ENCODE measurements at regions not wholly inside any gene's neighbourhood (a gene's known extent, or its start where the extent isn't known, plus 50 kb on each side); places are given as distances from the start of the nearest gene placed in this dataset.

- H3K27me3 ChIP-seq (replicated peaks; ENCODE audit: control insufficient read depth, insufficient read depth, low read length) = no peaks in the 10 kb centered on the region
- no peaks in the 10 kb centered on the region for H3K9me3 ChIP-seq (ENCODE audit: control insufficient read depth, low read length)
- H3K4me3 ChIP-seq (ENCODE audit: low read length) = no peak overlapping the region
- no peak for DNase-seq (ENCODE audit: low read depth)
- no peaks in the 10 kb centered on the region for H3K36me3 ChIP-seq (ENCODE audit: control insufficient read depth, insufficient read depth, low read length, severe bottlenecking)
- H3K9ac ChIP-seq (ENCODE audit: low read length) = no peak overlapping the region
- no peaks in the 10 kb centered on the region for H3K4me1 ChIP-seq (ENCODE audit: control insufficient read depth, insufficient read depth, low read length)
These were observed 184.2 kb upstream of the STAC start for GRCh38 chr3:36196058-36196457.

- Histone ChIP-seq H3K4me1 (ENCODE audit: control insufficient read depth, insufficient read depth, low read length) (no peaks in the 10 kb centered on the region), H3K4me3 (ENCODE audit: low read length) (no peak overlapping the region), H3K9ac (ENCODE audit: low read length) (no peak overlapping the region), H3K9me3 (ENCODE audit: control insufficient read depth, low read length) (no peaks in the 10 kb centered on the region), H3K27me3 (replicated peaks; ENCODE audit: control insufficient read depth, insufficient read depth, low read length) (no peaks in the 10 kb centered on the region), H3K36me3 (ENCODE audit: control insufficient read depth, insufficient read depth, low read length, severe bottlenecking) (no peaks in the 10 kb centered on the region)
- no peak for DNase-seq (ENCODE audit: low read depth)
These were observed 183.2 kb upstream of the STAC start for GRCh38 chr3:36197151-36197550.

- H3K27me3 ChIP-seq (replicated peaks; ENCODE audit: control insufficient read depth, insufficient read depth, low read length) = no peaks in the 10 kb centered on the region
These were observed 178.8 kb upstream of the STAC start for GRCh38 chr3:36201546-36201945.

GRCh38 chr3:36206956-36207580 lies 173.2 kb upstream of the STAC start:
- Histone ChIP-seq H3K27me3 (replicated peaks; ENCODE audit: control insufficient read depth, insufficient read depth, low read length) (no peaks in the 10 kb centered on the region), H3K9ac (ENCODE audit: low read length) (no peak overlapping the region), H3K36me3 (ENCODE audit: control insufficient read depth, insufficient read depth, low read length, severe bottlenecking) (no peaks in the 10 kb centered on the region), H3K9me3 (ENCODE audit: control insufficient read depth, low read length) (no peaks in the 10 kb centered on the region), H3K4me1 (ENCODE audit: control insufficient read depth, insufficient read depth, low read length) (peaks cover 5% of the 10 kb centered on the region), H3K4me3 (ENCODE audit: low read length) (no peak overlapping the region)
- DNase-seq (ENCODE audit: low read depth) = no peak

More at GRCh38 chr3:36201546-36201945, 178.8 kb upstream of the STAC start:
- no peaks in the 10 kb centered on the region for H3K36me3 ChIP-seq (ENCODE audit: control insufficient read depth, insufficient read depth, low read length, severe bottlenecking)
- no peak overlapping the region for H3K4me3 ChIP-seq (ENCODE audit: low read length)
- H3K4me1 ChIP-seq (ENCODE audit: control insufficient read depth, insufficient read depth, low read length) = no peaks in the 10 kb centered on the region
- no peaks in the 10 kb centered on the region for H3K9me3 ChIP-seq (ENCODE audit: control insufficient read depth, low read length)
- H3K9ac ChIP-seq (ENCODE audit: low read length) = no peak overlapping the region
- no peak for DNase-seq (ENCODE audit: low read depth)

- Histone ChIP-seq H3K9me3 (ENCODE audit: control insufficient read depth, low read length) (no peaks in the 10 kb centered on the region), H3K36me3 (ENCODE audit: control insufficient read depth, insufficient read depth, low read length, severe bottlenecking) (no peaks in the 10 kb centered on the region), H3K4me1 (ENCODE audit: control insufficient read depth, insufficient read depth, low read length) (peaks cover 26% of the 10 kb centered on the region), H3K9ac (ENCODE audit: low read length) (no peak overlapping the region), H3K4me3 (ENCODE audit: low read length) (no peak overlapping the region), H3K27me3 (replicated peaks; ENCODE audit: control insufficient read depth, insufficient read depth, low read length) (no peaks in the 10 kb centered on the region)
- no peak for DNase-seq (ENCODE audit: low read depth)
These were observed 169.3 kb upstream of the STAC start for GRCh38 chr3:36210840-36211651.

GRCh38 chr3:36211652-36211999 lies 168.7 kb upstream of the STAC start:
- Histone ChIP-seq H3K9me3 (ENCODE audit: control insufficient read depth, low read length) (no peaks in the 10 kb centered on the region), H3K4me3 (ENCODE audit: low read length) (no peak overlapping the region), H3K36me3 (ENCODE audit: control insufficient read depth, insufficient read depth, low read length, severe bottlenecking) (no peaks in the 10 kb centered on the region), H3K9ac (ENCODE audit: low read length) (no peak overlapping the region), H3K27me3 (replicated peaks; ENCODE audit: control insufficient read depth, insufficient read depth, low read length) (no peaks in the 10 kb centered on the region), H3K4me1 (ENCODE audit: control insufficient read depth, insufficient read depth, low read length) (peaks cover 26% of the 10 kb centered on the region)
- DNase-seq (ENCODE audit: low read depth) = no peak

- no peaks in the 10 kb centered on the region for H3K9me3 ChIP-seq (ENCODE audit: control insufficient read depth, low read length)
These were observed 168.1 kb upstream of the STAC start for GRCh38 chr3:36212251-36212650.

GRCh38 chr3:36214460-36214859 lies 165.8 kb upstream of the STAC start:
- Histone ChIP-seq H3K27me3 (replicated peaks; ENCODE audit: control insufficient read depth, insufficient read depth, low read length) (no peaks in the 10 kb centered on the region), H3K9ac (ENCODE audit: low read length) (no peak overlapping the region), H3K9me3 (ENCODE audit: control insufficient read depth, low read length) (no peaks in the 10 kb centered on the region), H3K4me3 (ENCODE audit: low read length) (no peak overlapping the region), H3K36me3 (ENCODE audit: control insufficient read depth, insufficient read depth, low read length, severe bottlenecking) (no peaks in the 10 kb centered on the region), H3K4me1 (ENCODE audit: control insufficient read depth, insufficient read depth, low read length) (peaks cover 26% of the 10 kb centered on the region)
- DNase-seq (ENCODE audit: low read depth) = peak; percentile 25

More at GRCh38 chr3:36212251-36212650, 168.1 kb upstream of the STAC start:
- DNase-seq (ENCODE audit: low read depth) = peak; percentile 84
- Histone ChIP-seq H3K9ac (ENCODE audit: low read length) (no peak overlapping the region), H3K4me3 (ENCODE audit: low read length) (no peak overlapping the region), H3K27me3 (replicated peaks; ENCODE audit: control insufficient read depth, insufficient read depth, low read length) (no peaks in the 10 kb centered on the region), H3K36me3 (ENCODE audit: control insufficient read depth, insufficient read depth, low read length, severe bottlenecking) (no peaks in the 10 kb centered on the region), H3K4me1 (ENCODE audit: control insufficient read depth, insufficient read depth, low read length) (peaks cover 26% of the 10 kb centered on the region)

GRCh38 chr3:36215241-36215640 lies 165.1 kb upstream of the STAC start:
- no peaks in the 10 kb centered on the region for H3K36me3 ChIP-seq (ENCODE audit: control insufficient read depth, insufficient read depth, low read length, severe bottlenecking)
- H3K9ac ChIP-seq (ENCODE audit: low read length) = no peak overlapping the region
- no peaks in the 10 kb centered on the region for H3K9me3 ChIP-seq (ENCODE audit: control insufficient read depth, low read length)
- peak; percentile 9 for DNase-seq (ENCODE audit: low read depth)
- peaks cover 26% of the 10 kb centered on the region for H3K4me1 ChIP-seq (ENCODE audit: control insufficient read depth, insufficient read depth, low read length)
- no peak overlapping the region for H3K4me3 ChIP-seq (ENCODE audit: low read length)
- H3K27me3 ChIP-seq (replicated peaks; ENCODE audit: control insufficient read depth, insufficient read depth, low read length) = no peaks in the 10 kb centered on the region

- Histone ChIP-seq H3K9ac (ENCODE audit: low read length) (no peak overlapping the region), H3K4me1 (ENCODE audit: control insufficient read depth, insufficient read depth, low read length) (peaks cover 10% of the 10 kb centered on the region), H3K36me3 (ENCODE audit: control insufficient read depth, insufficient read depth, low read length, severe bottlenecking) (no peaks in the 10 kb centered on the region), H3K9me3 (ENCODE audit: control insufficient read depth, low read length) (no peaks in the 10 kb centered on the region), H3K4me3 (ENCODE audit: low read length) (no peak overlapping the region), H3K27me3 (replicated peaks; ENCODE audit: control insufficient read depth, insufficient read depth, low read length) (no peaks in the 10 kb centered on the region)
- DNase-seq (ENCODE audit: low read depth) = peak; percentile 29
These were observed 160.9 kb upstream of the STAC start for GRCh38 chr3:36219398-36219797.

GRCh38 chr3:36220173-36220572 lies 160.1 kb upstream of the STAC start:
- Histone ChIP-seq H3K36me3 (ENCODE audit: control insufficient read depth, insufficient read depth, low read length, severe bottlenecking) (no peaks in the 10 kb centered on the region), H3K27me3 (replicated peaks; ENCODE audit: control insufficient read depth, insufficient read depth, low read length) (no peaks in the 10 kb centered on the region), H3K4me3 (ENCODE audit: low read length) (no peak overlapping the region), H3K9ac (ENCODE audit: low read length) (no peak overlapping the region), H3K4me1 (ENCODE audit: control insufficient read depth, insufficient read depth, low read length) (peaks cover 2% of the 10 kb centered on the region), H3K9me3 (ENCODE audit: control insufficient read depth, low read length) (no peaks in the 10 kb centered on the region)
- DNase-seq (ENCODE audit: low read depth) = no peak

Measured in adipocyte (in vitro differentiated cells).